ENCODE measurements at regions not wholly inside any gene's neighbourhood (a gene's known extent, or its start where the extent isn't known, plus 50 kb on each side); places are given as distances from the start of the nearest gene placed in this dataset.

GRCh38 chr11:42170601-42171000 lies 711.1 kb upstream of the LRRC4C start:
- H3K79me2 ChIP-seq (ENCODE audit: low read length) = no peaks in the 10 kb centered on the region
- H3K9ac ChIP-seq (ENCODE audit: low read length) = no peak overlapping the region
- H3K36me3 ChIP-seq (replicated peaks; ENCODE audit: low read depth, low read length) = no peaks in the 10 kb centered on the region
- no peak for TF ChIP-seq EZH2phosphoT487 (IDR thresholded peaks at IDR 0.05; ENCODE audit: low read depth)
- TF ChIP-seq CTCF (IDR thresholded peaks at IDR 0.05; ENCODE audit: low read depth, low read length) = no peak
- no peak overlapping the region for H3K4me2 ChIP-seq (ENCODE audit: low read length)
- H3K4me3 ChIP-seq (ENCODE audit: low read length) = no peak overlapping the region
- H3K9me3 ChIP-seq (ENCODE audit: insufficient read depth, low read length) = no peaks in the 10 kb centered on the region
- H4K20me1 ChIP-seq (ENCODE audit: insufficient read depth, low read length) = no peaks in the 10 kb centered on the region
- H3K4me1 ChIP-seq (ENCODE audit: low read length) = no peaks in the 10 kb centered on the region
- no peak overlapping the region for H2AFZ ChIP-seq (ENCODE audit: low read depth, low read length)
- no peaks in the 10 kb centered on the region for H3K27me3 ChIP-seq (ENCODE audit: low read depth, low read length)
- H3K27ac ChIP-seq (ENCODE audit: low read length) = no peak overlapping the region

- Histone ChIP-seq H3K36me3 (replicated peaks; ENCODE audit: low read depth, low read length) (no peaks in the 10 kb centered on the region), H3K4me1 (ENCODE audit: low read length) (no peaks in the 10 kb centered on the region), H3K4me2 (ENCODE audit: low read length) (no peak overlapping the region), H3K79me2 (ENCODE audit: low read length) (no peaks in the 10 kb centered on the region), H4K20me1 (ENCODE audit: insufficient read depth, low read length) (no peaks in the 10 kb centered on the region), H3K4me3 (ENCODE audit: low read length) (no peak overlapping the region), H3K27ac (ENCODE audit: low read length) (no peak overlapping the region), H3K9ac (ENCODE audit: low read length) (no peak overlapping the region), H2AFZ (ENCODE audit: low read depth, low read length) (no peak overlapping the region), H3K27me3 (ENCODE audit: low read depth, low read length) (no peaks in the 10 kb centered on the region), H3K9me3 (ENCODE audit: insufficient read depth, low read length) (no peaks in the 10 kb centered on the region)
- no peak for TF ChIP-seq EZH2phosphoT487 (IDR thresholded peaks at IDR 0.05; ENCODE audit: low read depth)
- no peak for TF ChIP-seq CTCF (IDR thresholded peaks at IDR 0.05; ENCODE audit: low read depth, low read length)
These were observed 711.6 kb upstream of the LRRC4C start for GRCh38 chr11:42171046-42171445.

- H3K27me3 ChIP-seq (ENCODE audit: low read depth, low read length) = no peaks in the 10 kb centered on the region
- no peak overlapping the region for H2AFZ ChIP-seq (ENCODE audit: low read depth, low read length)
- H3K9me3 ChIP-seq (ENCODE audit: insufficient read depth, low read length) = no peaks in the 10 kb centered on the region
- no peak overlapping the region for H3K27ac ChIP-seq (ENCODE audit: low read length)
- H3K4me3 ChIP-seq (ENCODE audit: low read length) = no peak overlapping the region
- H3K79me2 ChIP-seq (ENCODE audit: low read length) = no peaks in the 10 kb centered on the region
- TF ChIP-seq CTCF (IDR thresholded peaks at IDR 0.05; ENCODE audit: low read depth, low read length) = no peak
- TF ChIP-seq EZH2phosphoT487 (IDR thresholded peaks at IDR 0.05; ENCODE audit: low read depth) = no peak
- H3K9ac ChIP-seq (ENCODE audit: low read length) = no peak overlapping the region
- no peak overlapping the region for H3K4me2 ChIP-seq (ENCODE audit: low read length)
- H3K36me3 ChIP-seq (replicated peaks; ENCODE audit: low read depth, low read length) = no peaks in the 10 kb centered on the region
- H3K4me1 ChIP-seq (ENCODE audit: low read length) = no peaks in the 10 kb centered on the region
- H4K20me1 ChIP-seq (ENCODE audit: insufficient read depth, low read length) = no peaks in the 10 kb centered on the region
These were observed 713.0 kb upstream of the LRRC4C start for GRCh38 chr11:42172441-42172840.

- Histone ChIP-seq H3K27ac (ENCODE audit: low read length) (no peak overlapping the region), H3K9me3 (ENCODE audit: insufficient read depth, low read length) (no peaks in the 10 kb centered on the region), H3K4me2 (ENCODE audit: low read length) (no peak overlapping the region), H3K4me3 (ENCODE audit: low read length) (no peak overlapping the region), H3K4me1 (ENCODE audit: low read length) (no peaks in the 10 kb centered on the region), H3K36me3 (replicated peaks; ENCODE audit: low read depth, low read length) (no peaks in the 10 kb centered on the region), H3K9ac (ENCODE audit: low read length) (no peak overlapping the region), H4K20me1 (ENCODE audit: insufficient read depth, low read length) (no peaks in the 10 kb centered on the region), H3K27me3 (ENCODE audit: low read depth, low read length) (no peaks in the 10 kb centered on the region), H3K79me2 (ENCODE audit: low read length) (no peaks in the 10 kb centered on the region), H2AFZ (ENCODE audit: low read depth, low read length) (no peak overlapping the region)
- TF ChIP-seq CTCF (IDR thresholded peaks at IDR 0.05; ENCODE audit: low read depth, low read length) = no peak
- no peak for TF ChIP-seq EZH2phosphoT487 (IDR thresholded peaks at IDR 0.05; ENCODE audit: low read depth)
These were observed 715.8 kb upstream of the LRRC4C start for GRCh38 chr11:42175203-42175602.

All from OCI-LY3 (cell line).